ENCODE measurements at regions not wholly inside any gene's neighbourhood (a gene's known extent, or its start where the extent isn't known, plus 50 kb on each side); places are given as distances from the start of the nearest gene placed in this dataset.

- TF ChIP-seq EZH2 (IDR thresholded peaks at IDR 0.05; ENCODE audit: borderline replicate concordance, low read depth, low read length, severe bottlenecking) (no peak), CTCF (IDR thresholded peaks at IDR 0.05; ENCODE audit: borderline replicate concordance, extremely low read depth, low read length, poor library complexity, severe bottlenecking) (no peak)
These were observed 82.4 kb downstream of the RTP4 start for GRCh38 chr3:187450431-187451190.

Measured in DND-41 (cell line).